ENCODE measurements at regions not wholly inside any gene's neighbourhood (a gene's known extent, or its start where the extent isn't known, plus 50 kb on each side); places are given as distances from the start of the nearest gene placed in this dataset.

GRCh38 chr9:18350995-18351595 is 122.9 kb upstream of the ADAMTSL1 start:
- DNase-seq (ENCODE audit: low spot score): no peak

- DNase-seq (ENCODE audit: low spot score): no peak
Observed at GRCh38 chr9:18352711-18353110, 121.2 kb upstream of the ADAMTSL1 start.

- no peak for DNase-seq (ENCODE audit: low spot score)
Observed at GRCh38 chr9:18353473-18353872, 120.5 kb upstream of the ADAMTSL1 start.

- DNase-seq (ENCODE audit: low spot score): no peak
Observed at GRCh38 chr9:18357321-18357720, 116.6 kb upstream of the ADAMTSL1 start.

GRCh38 chr9:18358325-18358724 is 115.6 kb upstream of the ADAMTSL1 start:
- no peak for DNase-seq (ENCODE audit: low spot score)

GRCh38 chr9:18359335-18359734 is 114.6 kb upstream of the ADAMTSL1 start:
- DNase-seq (ENCODE audit: low spot score): peak; percentile 79

- no peak for DNase-seq (ENCODE audit: low spot score)
Observed at GRCh38 chr9:18360005-18360404, 113.9 kb upstream of the ADAMTSL1 start.

GRCh38 chr9:18361646-18362045 is 112.3 kb upstream of the ADAMTSL1 start:
- no peak for DNase-seq (ENCODE audit: low spot score)

- DNase-seq (ENCODE audit: low spot score): no peak
Observed at GRCh38 chr9:18362166-18362565, 111.8 kb upstream of the ADAMTSL1 start.

GRCh38 chr9:18362901-18363685 is 110.9 kb upstream of the ADAMTSL1 start:
- peak; percentile 46 for DNase-seq (ENCODE audit: low spot score)

GRCh38 chr9:18365651-18366050 is 108.3 kb upstream of the ADAMTSL1 start:
- DNase-seq (ENCODE audit: low spot score): no peak

GRCh38 chr9:18366184-18366583 is 107.8 kb upstream of the ADAMTSL1 start:
- no peak for DNase-seq (ENCODE audit: low spot score)

GRCh38 chr9:18368206-18368605 is 105.7 kb upstream of the ADAMTSL1 start:
- DNase-seq (ENCODE audit: low spot score): no peak

- no peak for DNase-seq (ENCODE audit: low spot score)
Observed at GRCh38 chr9:18371141-18371540, 102.8 kb upstream of the ADAMTSL1 start.

GRCh38 chr9:18371621-18372020 is 102.3 kb upstream of the ADAMTSL1 start:
- no peak for DNase-seq (ENCODE audit: low spot score)

GRCh38 chr9:18379073-18379811 is 94.7 kb upstream of the ADAMTSL1 start:
- no peak for DNase-seq (ENCODE audit: low spot score)

- no peak for DNase-seq (ENCODE audit: low spot score)
Observed at GRCh38 chr9:18382243-18382642, 91.7 kb upstream of the ADAMTSL1 start.

GRCh38 chr9:18384066-18384465 is 89.9 kb upstream of the ADAMTSL1 start:
- DNase-seq (ENCODE audit: low spot score): no peak

- peak; percentile 22 for DNase-seq (ENCODE audit: low spot score)
Observed at GRCh38 chr9:18385696-18386490, 88.1 kb upstream of the ADAMTSL1 start.

GRCh38 chr9:18390393-18390792 is 83.6 kb upstream of the ADAMTSL1 start:
- peak; percentile 84 for DNase-seq (ENCODE audit: low spot score)

GRCh38 chr9:18393340-18394130 is 80.4 kb upstream of the ADAMTSL1 start:
- DNase-seq (ENCODE audit: low spot score): peak; percentile 67

All from AG08395 (cell line).